Spinal cord (tissue), 9 donors: ENCODE measurements at regions not wholly inside any gene's neighbourhood (a gene's known extent, or its start where the extent isn't known, plus 50 kb on each side); places are given as distances from the start of the nearest gene placed in this dataset.
A peak's percentile ranks its signal among the peaks of the same experiment; 100 is the strongest.

Experiments used
- DNase-seq, 6 donors: peaks; one replicate each; pipeline versions ENCODE4 v3.0.0 to v3.0.0-alpha.2; 2013 to 2015; ENCODE audit warnings: low spot score in 6 of 6, low read depth in 4 of 6
- H3K27ac ChIP-seq: one replicate; pipeline ENCODE4 v1.5.1; 2013; ENCODE audit warnings: low read depth, low read length, control low read depth
- H3K27me3 ChIP-seq: one replicate; pipeline ENCODE4 v1.6.1; 2013; ENCODE audit warnings: low read length; ENCODE audit not compliant: control insufficient read depth, insufficient read depth
- H3K36me3 ChIP-seq: one replicate; pipeline ENCODE4 v1.6.1; 2013; ENCODE audit warnings: low read length; ENCODE audit not compliant: control insufficient read depth, insufficient read depth
- H3K4me1 ChIP-seq: one replicate; pipeline ENCODE4 v1.6.1; 2013; ENCODE audit warnings: low read length; ENCODE audit not compliant: control insufficient read depth, insufficient read depth
- H3K4me3 ChIP-seq: one replicate; pipeline ENCODE4 v1.5.1; 2013; ENCODE audit warnings: low read depth, low read length, control low read depth
- H3K9me3 ChIP-seq: one replicate; pipeline ENCODE4 v1.6.1; 2013; ENCODE audit warnings: low read length; ENCODE audit not compliant: control insufficient read depth, insufficient read depth
- WGBS: methylation state at CpG from one replicate; pipeline ENCODE4 v1.1.5; 2013; ENCODE audit warnings: missing lambda C conversion rate; ENCODE audit not compliant: insufficient coverage; 5-methylcytosine and 5-hydroxymethylcytosine counted together
- donor health status: healthy.

DNA sequence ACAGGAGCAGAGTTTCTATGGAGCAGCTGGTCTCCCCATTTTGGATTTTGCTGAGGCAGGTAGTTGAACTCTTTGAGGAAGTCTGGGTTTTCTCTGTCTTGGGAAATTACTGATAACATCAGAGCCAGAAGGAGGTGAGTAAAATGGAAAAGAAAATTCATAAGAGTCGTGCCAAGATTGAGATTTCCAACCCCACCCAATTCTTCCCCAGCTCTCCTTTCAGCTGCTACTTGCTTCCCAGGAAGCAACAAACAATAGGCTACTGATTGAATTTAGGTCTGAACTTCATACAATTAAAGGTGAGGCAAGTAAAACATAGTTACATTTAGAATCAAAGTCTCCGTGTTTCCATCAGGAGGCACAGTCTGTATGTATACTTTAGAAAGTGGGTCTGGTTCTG lies 54.6 kb upstream of the EOLA2 start:
- no peaks in the 10 kb centered on the region for H3K9me3 ChIP-seq
- DNase-seq: no peak
- H3K4me1 ChIP-seq: no peaks in the 10 kb centered on the region
- H3K27ac ChIP-seq: no peak overlapping the region
- no CpG with 5 or more reads among the region's 2 CpGs for WGBS
- no peaks in the 10 kb centered on the region for H3K36me3 ChIP-seq
- no peak overlapping the region for H3K4me3 ChIP-seq
- no peaks in the 10 kb centered on the region for H3K27me3 ChIP-seq

GRCh38 chrX:149993989-149994388 lies 55.7 kb upstream of the EOLA2 start:
- H3K27ac ChIP-seq: no peak overlapping the region
- WGBS: 74% methylated on average over 4 of the region's 4 CpGs
- no peak for DNase-seq
- no peaks in the 10 kb centered on the region for H3K9me3 ChIP-seq
- no peak overlapping the region for H3K4me3 ChIP-seq
- H3K4me1 ChIP-seq: no peaks in the 10 kb centered on the region
- no peaks in the 10 kb centered on the region for H3K27me3 ChIP-seq
- H3K36me3 ChIP-seq: no peaks in the 10 kb centered on the region

DNA sequence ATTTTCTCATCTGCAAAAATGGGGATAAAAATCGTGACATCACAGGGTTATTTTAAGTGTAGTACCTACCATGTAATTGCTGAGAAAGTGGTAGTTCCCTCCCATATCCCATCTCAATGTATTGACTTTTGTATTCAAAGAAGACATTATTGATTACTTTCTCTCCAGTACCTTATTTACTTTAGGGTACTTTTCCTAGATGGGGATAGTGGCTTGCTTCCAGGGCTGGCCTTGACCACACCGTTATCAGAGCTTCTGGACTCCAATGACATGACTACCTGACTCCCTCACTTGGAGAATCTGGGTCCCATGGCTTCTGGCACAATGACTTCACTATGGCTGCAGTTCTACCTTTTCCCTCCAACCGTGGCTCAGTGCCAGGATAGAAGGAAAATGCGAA lies 58.2 kb upstream of the EOLA2 start:
- no peaks in the 10 kb centered on the region for H3K27me3 ChIP-seq
- no peaks in the 10 kb centered on the region for H3K36me3 ChIP-seq
- H3K4me1 ChIP-seq: no peaks in the 10 kb centered on the region
- no peak overlapping the region for H3K4me3 ChIP-seq
- H3K9me3 ChIP-seq: no peaks in the 10 kb centered on the region
- WGBS: 100% methylated on average over 1 of the region's 4 CpGs
- no peak overlapping the region for H3K27ac ChIP-seq
- DNase-seq: no peak

DNA sequence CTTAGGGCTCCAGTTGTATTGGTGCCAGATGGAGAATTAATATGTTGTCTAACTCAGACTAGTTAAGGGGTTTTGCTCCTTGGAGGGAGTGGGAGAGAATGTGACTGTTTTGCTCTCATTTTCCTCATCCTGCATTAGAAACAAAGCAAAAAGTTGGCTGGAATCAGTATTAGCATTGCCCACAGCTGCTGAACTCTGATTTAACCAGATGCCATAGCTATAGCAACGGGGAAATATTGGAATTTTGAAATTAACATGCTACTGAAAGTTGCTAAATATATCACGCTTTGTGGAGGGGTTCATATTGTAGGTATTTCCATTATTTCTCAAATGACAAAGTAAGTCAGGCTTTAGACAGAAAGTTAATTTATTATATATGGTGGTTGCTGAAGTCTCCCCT lies 66.7 kb upstream of the EOLA2 start:
- Histone ChIP-seq H3K4me1 (no peaks in the 10 kb centered on the region), H3K27me3 (no peaks in the 10 kb centered on the region), H3K4me3 (no peak overlapping the region), H3K27ac (no peak overlapping the region), H3K9me3 (no peaks in the 10 kb centered on the region), H3K36me3 (no peaks in the 10 kb centered on the region)
- no peak for DNase-seq
- no CpG with 5 or more reads among the region's 2 CpGs for WGBS

- no peak for DNase-seq
- Histone ChIP-seq H3K27me3 (no peaks in the 10 kb centered on the region), H3K36me3 (no peaks in the 10 kb centered on the region), H3K27ac (no peak overlapping the region), H3K9me3 (no peaks in the 10 kb centered on the region), H3K4me3 (no peak overlapping the region), H3K4me1 (no peaks in the 10 kb centered on the region)
- 68% methylated on average over 2 of the region's 2 CpGs for WGBS
These were observed 69.1 kb upstream of the EOLA2 start for GRCh38 chrX:150007356-150007755.

DNA sequence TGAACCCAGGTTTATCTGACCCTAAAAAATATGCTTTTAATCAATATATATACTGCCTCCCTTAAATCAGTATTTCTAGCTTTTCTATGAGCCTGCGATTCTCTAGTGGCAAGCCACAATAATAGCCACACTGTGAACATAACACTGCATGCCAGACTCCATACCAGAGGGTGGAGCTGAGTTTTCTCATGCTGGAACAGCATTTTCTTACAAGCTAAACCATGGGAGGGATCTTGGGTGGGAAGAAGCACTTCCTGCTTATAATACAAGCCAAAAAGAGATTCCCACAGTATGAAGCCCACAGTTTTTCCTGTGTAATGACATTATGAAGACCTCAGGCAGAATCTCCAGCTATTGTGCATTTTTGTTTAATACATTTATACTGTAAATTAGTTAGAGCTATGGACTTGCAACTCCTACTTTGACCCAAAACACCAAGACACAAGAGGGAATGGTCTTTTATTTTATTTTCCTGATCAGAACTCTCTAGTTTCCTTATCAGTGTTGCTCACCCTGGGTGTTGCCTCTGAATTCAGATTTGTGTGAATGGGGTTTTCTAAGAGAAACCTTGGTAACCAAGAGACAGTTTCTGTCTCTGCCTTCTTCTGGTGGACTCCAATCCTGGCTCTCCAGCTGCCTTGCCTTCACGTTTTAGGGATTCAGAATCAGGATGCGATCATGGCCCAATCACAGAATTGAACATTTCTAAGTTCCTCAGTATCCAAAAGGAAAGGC lies 74.5 kb upstream of the EOLA2 start:
- 50% methylated on average over 1 of the region's 3 CpGs for WGBS

DNA sequence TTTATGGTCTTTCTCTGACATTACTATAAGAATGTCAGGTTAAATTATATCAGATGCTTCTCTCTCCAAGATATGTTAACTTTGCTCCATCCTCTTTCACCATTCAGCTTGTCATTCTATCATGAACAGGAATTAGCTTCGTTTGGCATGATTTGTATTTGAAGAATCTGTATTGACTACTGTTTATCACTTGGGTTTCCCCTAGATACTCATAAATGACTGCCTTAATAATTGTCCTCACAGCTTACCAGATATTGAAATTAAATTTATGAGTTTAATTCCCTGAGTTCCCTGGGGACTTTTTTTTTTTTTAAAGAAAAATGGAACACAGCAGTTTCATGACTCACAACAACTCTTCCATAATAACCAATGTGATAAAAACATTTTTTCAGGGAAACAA lies 76.2 kb upstream of the EOLA2 start:
- Histone ChIP-seq H3K27ac (no peak overlapping the region), H3K27me3 (no peaks in the 10 kb centered on the region), H3K4me3 (no peak overlapping the region), H3K4me1 (no peaks in the 10 kb centered on the region), H3K36me3 (no peaks in the 10 kb centered on the region), H3K9me3 (no peaks in the 10 kb centered on the region)
- peak in 2 of 6 donors; percentile 4 to 78 for DNase-seq
- WGBS: no CpG with 5 or more reads among the region's 1 CpG

More for the DNA sequence above, 74.5 kb upstream of the EOLA2 start:
- no peaks in the 10 kb centered on the region for H3K27me3 ChIP-seq
- DNase-seq: no peak
- no peak overlapping the region for H3K27ac ChIP-seq
- no peaks in the 10 kb centered on the region for H3K36me3 ChIP-seq
- H3K4me1 ChIP-seq: no peaks in the 10 kb centered on the region
- H3K4me3 ChIP-seq: no peak overlapping the region
- H3K9me3 ChIP-seq: no peaks in the 10 kb centered on the region

DNA sequence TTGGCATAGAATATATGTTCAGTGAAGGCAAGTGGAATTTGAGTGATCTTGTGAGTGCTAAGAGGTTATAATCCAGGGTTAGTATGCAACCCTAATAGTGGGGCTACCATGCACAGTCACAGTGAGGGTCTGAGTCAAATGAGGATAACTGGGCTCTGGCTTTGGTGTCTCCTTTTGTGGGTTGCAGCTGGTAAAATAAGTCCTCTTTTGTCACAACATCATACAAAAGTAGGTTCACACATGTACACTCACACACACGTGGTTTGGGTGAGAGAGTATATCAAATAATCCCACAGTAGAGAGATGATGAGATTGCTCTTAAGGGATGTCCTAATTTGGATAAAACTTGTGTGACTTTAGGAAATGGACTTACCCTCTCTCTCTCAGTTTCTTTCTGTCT lies 79.6 kb upstream of the EOLA2 start:
- Histone ChIP-seq H3K27me3 (no peaks in the 10 kb centered on the region), H3K4me3 (no peak overlapping the region), H3K4me1 (no peaks in the 10 kb centered on the region), H3K27ac (no peak overlapping the region), H3K9me3 (no peaks in the 10 kb centered on the region), H3K36me3 (no peaks in the 10 kb centered on the region)
- DNase-seq: no peak
- WGBS: no CpG with 5 or more reads among the region's 1 CpG

- Histone ChIP-seq H3K27me3 (no peaks in the 10 kb centered on the region), H3K36me3 (no peaks in the 10 kb centered on the region), H3K27ac (no peak overlapping the region), H3K4me1 (no peaks in the 10 kb centered on the region), H3K4me3 (no peak overlapping the region), H3K9me3 (no peaks in the 10 kb centered on the region)
- DNase-seq: no peak
- WGBS: 44% methylated on average over 2 of the region's 2 CpGs
These were observed 80.7 kb upstream of the EOLA2 start for GRCh38 chrX:150018931-150019361.

DNA sequence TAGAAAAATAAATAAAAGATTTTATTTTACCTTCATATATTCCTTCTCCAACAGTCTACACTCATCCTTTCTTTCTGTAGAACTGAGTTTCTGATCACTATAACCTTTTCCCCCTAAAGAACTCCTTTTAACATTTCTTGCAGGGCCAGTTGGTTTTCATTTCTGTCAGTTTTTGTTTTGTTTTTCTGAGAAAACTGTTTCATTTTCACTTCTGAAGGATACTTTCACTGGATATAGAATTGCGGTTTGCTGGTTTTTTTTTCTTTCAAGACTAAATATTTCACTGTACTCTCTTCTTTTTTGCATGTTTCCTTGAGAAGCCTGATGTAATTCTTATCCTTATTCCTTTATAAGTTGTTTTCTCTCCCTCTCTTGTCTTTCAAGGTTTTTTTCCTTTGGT lies 90.4 kb upstream of the EOLA2 start:
- Histone ChIP-seq H3K27ac (no peak overlapping the region), H3K36me3 (no peaks in the 10 kb centered on the region), H3K4me3 (no peak overlapping the region), H3K9me3 (no peaks in the 10 kb centered on the region), H3K4me1 (no peaks in the 10 kb centered on the region), H3K27me3 (no peaks in the 10 kb centered on the region)
- no CpG with 5 or more reads among the region's 1 CpG for WGBS
- DNase-seq: no peak
